ENCODE measurements at regions not wholly inside any gene's neighbourhood (a gene's known extent, or its start where the extent isn't known, plus 50 kb on each side); places are given as distances from the start of the nearest gene placed in this dataset.

DNA sequence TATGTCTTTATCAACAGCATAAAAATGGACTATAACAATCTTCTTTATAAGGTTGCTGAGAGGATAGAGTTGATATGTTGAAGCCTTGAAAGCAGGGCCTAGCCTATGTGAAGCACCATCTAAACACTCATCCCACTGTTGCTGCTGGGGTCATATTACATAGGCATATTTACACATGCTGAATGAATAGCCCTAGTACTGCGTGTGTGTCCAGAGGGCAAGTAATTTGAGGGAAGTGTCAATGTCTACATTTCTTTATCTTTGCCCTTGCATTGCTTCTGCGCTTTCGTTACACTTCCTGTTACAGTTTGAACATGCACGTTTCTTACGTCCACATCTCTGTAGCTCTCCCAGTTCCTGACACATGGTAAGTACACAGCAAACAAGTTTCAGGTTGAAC, 280.3 kb upstream of the ATP5MC3 start (continued):
- TF ChIP-seq SIN3A (conservative IDR thresholded peaks at IDR 0.05 in 1 of 2, IDR thresholded peaks at IDR 0.05 in 1 of 2; ENCODE audit: low read depth in 1 of 2, low read length in 2 of 2) (no peak), SRF (IDR thresholded peaks at IDR 0.05; ENCODE audit: low read depth, low read length) (no peak), POLR2A (IDR thresholded peaks at IDR 0.05; ENCODE audit: control extremely low read depth in 1 of 2, low read depth in 2 of 2, low read length in 2 of 2) (no peak), CBX8 (IDR thresholded peaks at IDR 0.05; ENCODE audit: borderline replicate concordance, low read depth, low read length) (no peak)
- TF ChIP-seq, protein P1, sequence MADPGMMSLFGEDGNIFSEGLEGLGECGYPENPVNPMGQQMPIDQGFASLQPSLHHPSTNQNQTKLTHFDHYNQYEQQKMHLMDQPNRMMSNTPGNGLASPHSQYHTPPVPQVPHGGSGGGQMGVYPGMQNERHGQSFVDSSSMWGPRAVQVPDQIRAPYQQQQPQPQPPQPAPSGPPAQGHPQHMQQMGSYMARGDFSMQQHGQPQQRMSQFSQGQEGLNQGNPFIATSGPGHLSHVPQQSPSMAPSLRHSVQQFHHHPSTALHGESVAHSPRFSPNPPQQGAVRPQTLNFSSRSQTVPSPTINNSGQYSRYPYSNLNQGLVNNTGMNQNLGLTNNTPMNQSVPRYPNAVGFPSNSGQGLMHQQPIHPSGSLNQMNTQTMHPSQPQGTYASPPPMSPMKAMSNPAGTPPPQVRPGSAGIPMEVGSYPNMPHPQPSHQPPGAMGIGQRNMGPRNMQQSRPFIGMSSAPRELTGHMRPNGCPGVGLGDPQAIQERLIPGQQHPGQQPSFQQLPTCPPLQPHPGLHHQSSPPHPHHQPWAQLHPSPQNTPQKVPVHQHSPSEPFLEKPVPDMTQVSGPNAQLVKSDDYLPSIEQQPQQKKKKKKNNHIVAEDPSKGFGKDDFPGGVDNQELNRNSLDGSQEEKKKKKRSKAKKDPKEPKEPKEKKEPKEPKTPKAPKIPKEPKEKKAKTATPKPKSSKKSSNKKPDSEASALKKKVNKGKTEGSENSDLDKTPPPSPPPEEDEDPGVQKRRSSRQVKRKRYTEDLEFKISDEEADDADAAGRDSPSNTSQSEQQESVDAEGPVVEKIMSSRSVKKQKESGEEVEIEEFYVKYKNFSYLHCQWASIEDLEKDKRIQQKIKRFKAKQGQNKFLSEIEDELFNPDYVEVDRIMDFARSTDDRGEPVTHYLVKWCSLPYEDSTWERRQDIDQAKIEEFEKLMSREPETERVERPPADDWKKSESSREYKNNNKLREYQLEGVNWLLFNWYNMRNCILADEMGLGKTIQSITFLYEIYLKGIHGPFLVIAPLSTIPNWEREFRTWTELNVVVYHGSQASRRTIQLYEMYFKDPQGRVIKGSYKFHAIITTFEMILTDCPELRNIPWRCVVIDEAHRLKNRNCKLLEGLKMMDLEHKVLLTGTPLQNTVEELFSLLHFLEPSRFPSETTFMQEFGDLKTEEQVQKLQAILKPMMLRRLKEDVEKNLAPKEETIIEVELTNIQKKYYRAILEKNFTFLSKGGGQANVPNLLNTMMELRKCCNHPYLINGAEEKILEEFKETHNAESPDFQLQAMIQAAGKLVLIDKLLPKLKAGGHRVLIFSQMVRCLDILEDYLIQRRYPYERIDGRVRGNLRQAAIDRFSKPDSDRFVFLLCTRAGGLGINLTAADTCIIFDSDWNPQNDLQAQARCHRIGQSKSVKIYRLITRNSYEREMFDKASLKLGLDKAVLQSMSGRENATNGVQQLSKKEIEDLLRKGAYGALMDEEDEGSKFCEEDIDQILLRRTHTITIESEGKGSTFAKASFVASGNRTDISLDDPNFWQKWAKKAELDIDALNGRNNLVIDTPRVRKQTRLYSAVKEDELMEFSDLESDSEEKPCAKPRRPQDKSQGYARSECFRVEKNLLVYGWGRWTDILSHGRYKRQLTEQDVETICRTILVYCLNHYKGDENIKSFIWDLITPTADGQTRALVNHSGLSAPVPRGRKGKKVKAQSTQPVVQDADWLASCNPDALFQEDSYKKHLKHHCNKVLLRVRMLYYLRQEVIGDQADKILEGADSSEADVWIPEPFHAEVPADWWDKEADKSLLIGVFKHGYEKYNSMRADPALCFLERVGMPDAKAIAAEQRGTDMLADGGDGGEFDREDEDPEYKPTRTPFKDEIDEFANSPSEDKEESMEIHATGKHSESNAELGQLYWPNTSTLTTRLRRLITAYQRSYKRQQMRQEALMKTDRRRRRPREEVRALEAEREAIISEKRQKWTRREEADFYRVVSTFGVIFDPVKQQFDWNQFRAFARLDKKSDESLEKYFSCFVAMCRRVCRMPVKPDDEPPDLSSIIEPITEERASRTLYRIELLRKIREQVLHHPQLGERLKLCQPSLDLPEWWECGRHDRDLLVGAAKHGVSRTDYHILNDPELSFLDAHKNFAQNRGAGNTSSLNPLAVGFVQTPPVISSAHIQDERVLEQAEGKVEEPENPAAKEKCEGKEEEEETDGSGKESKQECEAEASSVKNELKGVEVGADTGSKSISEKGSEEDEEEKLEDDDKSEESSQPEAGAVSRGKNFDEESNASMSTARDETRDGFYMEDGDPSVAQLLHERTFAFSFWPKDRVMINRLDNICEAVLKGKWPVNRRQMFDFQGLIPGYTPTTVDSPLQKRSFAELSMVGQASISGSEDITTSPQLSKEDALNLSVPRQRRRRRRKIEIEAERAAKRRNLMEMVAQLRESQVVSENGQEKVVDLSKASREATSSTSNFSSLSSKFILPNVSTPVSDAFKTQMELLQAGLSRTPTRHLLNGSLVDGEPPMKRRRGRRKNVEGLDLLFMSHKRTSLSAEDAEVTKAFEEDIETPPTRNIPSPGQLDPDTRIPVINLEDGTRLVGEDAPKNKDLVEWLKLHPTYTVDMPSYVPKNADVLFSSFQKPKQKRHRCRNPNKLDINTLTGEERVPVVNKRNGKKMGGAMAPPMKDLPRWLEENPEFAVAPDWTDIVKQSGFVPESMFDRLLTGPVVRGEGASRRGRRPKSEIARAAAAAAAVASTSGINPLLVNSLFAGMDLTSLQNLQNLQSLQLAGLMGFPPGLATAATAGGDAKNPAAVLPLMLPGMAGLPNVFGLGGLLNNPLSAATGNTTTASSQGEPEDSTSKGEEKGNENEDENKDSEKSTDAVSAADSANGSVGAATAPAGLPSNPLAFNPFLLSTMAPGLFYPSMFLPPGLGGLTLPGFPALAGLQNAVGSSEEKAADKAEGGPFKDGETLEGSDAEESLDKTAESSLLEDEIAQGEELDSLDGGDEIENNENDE (IDR thresholded peaks at IDR 0.05; ENCODE audit: insufficient replicate concordance, low read length): no peak

All from H1 (cell line).